Peyer's patch (tissue), 4 donors: ENCODE measurements at regions not wholly inside any gene's neighbourhood (a gene's known extent, or its start where the extent isn't known, plus 50 kb on each side); places are given as distances from the start of the nearest gene placed in this dataset.

Experiments used
- CTCF ChIP-seq, 6 experiments: fragments of 450-650 bp in 4 of 6; fragments of 200-600 bp in 2 of 6; sonication (generic) in 1 of 6; IDR thresholded peaks; one replicate each; pipeline ENCODE4 v1.5.1; 2017 to 2019; ENCODE audit warnings: antibody characterized with exemption in 6 of 6, mild to moderate bottlenecking in 3 of 6, moderate library complexity in 1 of 6
- POLR2A ChIP-seq, 2 donors: fragments of 450-650 bp; IDR thresholded peaks; one replicate each; pipeline ENCODE4 v1.5.1; 2017; ENCODE audit warnings: antibody characterized with exemption in 2 of 2, mild to moderate bottlenecking in 2 of 2, moderate library complexity in 2 of 2

GRCh38 chr1:212551929-212552328 lies 56.6 kb upstream of the ATF3 start:
- TF ChIP-seq CTCF (IDR thresholded peaks at IDR 0.05) (no peak), POLR2A (IDR thresholded peaks at IDR 0.05) (no peak)
